Mucosa of descending colon (tissue), 3 donors: ENCODE measurements at regions not wholly inside any gene's neighbourhood (a gene's known extent, or its start where the extent isn't known, plus 50 kb on each side); places are given as distances from the start of the nearest gene placed in this dataset.
A peak's percentile ranks its signal among the peaks of the same experiment; 100 is the strongest.

Experiments used
- ATAC-seq: fragments of 200-7000 bp; cut with Tn5 transposase; one replicate; pipeline ENCODE4 v1.9.1; 2020; ENCODE audit warnings: mild to moderate bottlenecking, moderate library complexity
- DNase-seq, 3 donors: peaks; one replicate each; pipeline ENCODE4 v3.0.0-alpha.2; 2020
- H3K36me3 ChIP-seq: fragments of 200-600 bp; one replicate; pipeline ENCODE4 v1.8.0; 2021; ENCODE audit warnings: low read depth, mild to moderate bottlenecking
- H3K4me1 ChIP-seq: fragments of 200-600 bp; one replicate; pipeline ENCODE4 v1.8.0; 2021; ENCODE audit warnings: low read depth, mild to moderate bottlenecking
- H3K4me3 ChIP-seq: fragments of 200-600 bp; one replicate; pipeline ENCODE4 v1.8.0; 2021; ENCODE audit warnings: mild to moderate bottlenecking
- H3K9me3 ChIP-seq: fragments of 200-600 bp; one replicate; pipeline ENCODE4 v1.8.0; 2021; ENCODE audit warnings: mild to moderate bottlenecking
- CTCF ChIP-seq: fragments of 200-600 bp; IDR thresholded peaks from one replicate; pipeline ENCODE4 v1.8.0; 2022; ENCODE audit warnings: antibody characterized with exemption, mild to moderate bottlenecking
- intact Hi-C, 2 donors: fragments of 100-400 bp; cut with DNase I in 1 of 2; cut with micrococcal nuclease in 1 of 2; formaldehyde crosslinking; loops; one replicate each; pipeline versions ENCODE4 v1.11.0 to v1.11.1; 2022; cut with DNase I, micrococcal nuclease
- donor health status: DM: no; HTN: no; CAD: no; lungs with moderate emphysema.
- donor health status: DM: no; HTN: no; CAD: no.
- donor health status: DM: no; HTN: yes; CAD: no.

- no peaks in the 10 kb centered on the region for H3K4me1 ChIP-seq
- ATAC-seq, result no peak
- no peaks in the 10 kb centered on the region for H3K36me3 ChIP-seq
- TF ChIP-seq CTCF, result no peak
- H3K9me3 ChIP-seq, result no peaks in the 10 kb centered on the region
- intact Hi-C loops, result no loop called here
- no peak overlapping the region for H3K4me3 ChIP-seq
- no peak for DNase-seq
Observed at GRCh38 chr11:22433517-22433916, 95.3 kb downstream of the SLC17A6 start.

GRCh38 chr11:22433094-22433455 lies 94.9 kb downstream of the SLC17A6 start:
- TF ChIP-seq CTCF, result no peak
- H3K4me3 ChIP-seq, result no peak overlapping the region
- H3K9me3 ChIP-seq, result no peaks in the 10 kb centered on the region
- no peaks in the 10 kb centered on the region for H3K36me3 ChIP-seq
- H3K4me1 ChIP-seq, result no peaks in the 10 kb centered on the region
- no peak for ATAC-seq
- no peak for DNase-seq
- intact Hi-C loops, result no loop called here

GRCh38 chr11:22432291-22433093 lies 94.3 kb downstream of the SLC17A6 start:
- Histone ChIP-seq H3K4me3 (no peak overlapping the region), H3K9me3 (no peaks in the 10 kb centered on the region), H3K36me3 (no peaks in the 10 kb centered on the region), H3K4me1 (no peaks in the 10 kb centered on the region)
- ATAC-seq (no peak), DNase-seq (peak in 1 of 3 donors; percentile 42)
- TF ChIP-seq CTCF, result no peak
- intact Hi-C loops, result no loop called here

GRCh38 chr11:22431106-22431505 lies 92.9 kb downstream of the SLC17A6 start:
- intact Hi-C loops, result no loop called here
- H3K4me3 ChIP-seq, result no peak overlapping the region
- TF ChIP-seq CTCF, result no peak
- no peaks in the 10 kb centered on the region for H3K36me3 ChIP-seq
- H3K9me3 ChIP-seq, result no peaks in the 10 kb centered on the region
- no peak for ATAC-seq
- no peak for DNase-seq
- H3K4me1 ChIP-seq, result no peaks in the 10 kb centered on the region

- no peaks in the 10 kb centered on the region for H3K4me1 ChIP-seq
- no peak for ATAC-seq
Observed at GRCh38 chr11:22430639-22431038, 92.5 kb downstream of the SLC17A6 start.

More at GRCh38 chr11:22430639-22431038, 92.5 kb downstream of the SLC17A6 start:
- Histone ChIP-seq H3K36me3 (no peaks in the 10 kb centered on the region), H3K9me3 (no peaks in the 10 kb centered on the region), H3K4me3 (no peak overlapping the region)
- no peak for DNase-seq
- intact Hi-C loops, result no loop called here
- no peak for TF ChIP-seq CTCF
